ENCODE measurements at regions not wholly inside any gene's neighbourhood (a gene's known extent, or its start where the extent isn't known, plus 50 kb on each side); places are given as distances from the start of the nearest gene placed in this dataset.

DNA sequence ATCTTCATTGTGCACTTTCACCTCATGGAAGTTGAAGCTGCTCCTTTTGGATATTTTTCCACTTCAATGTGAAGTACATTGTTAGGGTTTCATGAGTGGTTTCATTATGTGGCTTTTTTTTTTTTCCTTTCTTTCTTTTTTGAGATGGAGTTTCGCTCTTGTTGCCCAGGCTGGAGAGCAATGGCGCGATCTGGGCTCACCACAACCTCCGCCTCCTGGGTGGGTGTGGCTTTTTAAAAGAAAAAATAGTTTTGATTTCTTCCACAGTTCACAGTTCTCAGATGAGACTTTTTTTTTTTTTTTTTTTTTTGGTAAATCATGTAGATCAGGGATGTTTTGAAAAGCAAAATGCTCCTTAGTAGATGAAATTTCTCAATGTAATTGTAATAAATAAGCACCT, 652.3 kb upstream of the ANKRD30A start:
- DNase-seq (no peak), ATAC-seq (ENCODE audit: low read depth) (no peak)
- POLR2A ChIA-PET (ENCODE audit: unreplicated experiment) = no interaction called here
- no peak overlapping the region for H2BK5ac ChIP-seq (ENCODE audit: low read depth, low read length, poor library complexity, severe bottlenecking)
- H3K9ac ChIP-seq (ENCODE audit: low read depth, low read length) = no peak overlapping the region
- no peaks in the 10 kb centered on the region for H3K79me1 ChIP-seq (ENCODE audit: low read depth in 1 of 2, low read length in 2 of 2)
- no peak overlapping the region for H2AK9ac ChIP-seq (replicated peaks; ENCODE audit: low read depth, low read length, poor library complexity)
- no peak overlapping the region for H3K4me3 ChIP-seq (ENCODE audit: insufficient read depth, low read depth, low read length)
- no peak overlapping the region for H2BK20ac ChIP-seq (ENCODE audit: low read depth, low read length)
- H3K36me3 ChIP-seq (ENCODE audit: control insufficient read depth, insufficient read depth, low read length) = no peaks in the 10 kb centered on the region
- no peak overlapping the region for H4K8ac ChIP-seq (ENCODE audit: low read depth in 2 of 2, low read length in 2 of 2)
- H4K20me1 ChIP-seq (ENCODE audit: insufficient read depth, low read length) = no peaks in the 10 kb centered on the region
- no peak overlapping the region for H3K18ac ChIP-seq (ENCODE audit: low read depth, low read length)
- H2AK5ac ChIP-seq (ENCODE audit: low read depth, low read length) = no peak overlapping the region
- peaks cover 3% of the 10 kb centered on the region; the same call in 1 of the 2 replicates for H3K4me1 ChIP-seq (ENCODE audit: control insufficient read depth, insufficient read depth, low read length)
- WGBS, 2 experiments (ENCODE audit: extremely low coverage in 2 of 2, insufficient read length in 1 of 2) = no CpG with 5 or more reads among the region's 4 CpGs
- intact Hi-C loops (cut with micrococcal nuclease) (no loop called here), dilution Hi-C loops (cut with HindIII; ENCODE audit: low sequenced_read_pairs, unreplicated experiment) (no loop called here), in situ Hi-C loops (cut with MboI; ENCODE audit: low sequenced_read_pairs) (no loop called here)
- H3K23ac ChIP-seq (ENCODE audit: low read depth, low read length) = no peak overlapping the region
- H3K56ac ChIP-seq (ENCODE audit: extremely low read depth, insufficient read depth, low read length) = no peak overlapping the region
- no peak overlapping the region for H3K4me2 ChIP-seq (ENCODE audit: low read depth, low read length)
- no peak overlapping the region for H3K27ac ChIP-seq (ENCODE audit: insufficient read depth, low read length)
- H3K9me1 ChIP-seq (ENCODE audit: insufficient read depth, low read length) = peaks cover 4% of the 10 kb centered on the region
- no peak for TF ChIP-seq FOS (IDR thresholded peaks at IDR 0.05; ENCODE audit: low read depth, low read length)
- H3K27me3 ChIP-seq (ENCODE audit: control insufficient read depth, insufficient read depth, low read length) = no peaks in the 10 kb centered on the region
- BruUV-seq (replicated peaks) = no TSS peak
- H4K91ac ChIP-seq (ENCODE audit: insufficient read depth, low read depth, low read length) = no peak overlapping the region
- no peak overlapping the region for H2AFZ ChIP-seq (replicated peaks; ENCODE audit: low read length, poor library complexity)
- H3K4ac ChIP-seq (ENCODE audit: low read depth, low read length) = no peak overlapping the region
- no peak overlapping the region for H3K14ac ChIP-seq (replicated peaks; ENCODE audit: low read depth, low read length)
- H3K9me3 ChIP-seq (ENCODE audit: control insufficient read depth, insufficient read depth, low read length) = no peaks in the 10 kb centered on the region
- H2BK15ac ChIP-seq (ENCODE audit: low read depth, low read length) = no peak overlapping the region
- no peak overlapping the region for H2BK120ac ChIP-seq (ENCODE audit: low read depth, low read length)
- no peak overlapping the region for H4K5ac ChIP-seq (ENCODE audit: low read depth, low read length)
- CTCF ChIA-PET = no interaction called here

Data from IMR-90 (cell line).